Spleen (tissue), 11 donors: ENCODE measurements at regions not wholly inside any gene's neighbourhood (a gene's known extent, or its start where the extent isn't known, plus 50 kb on each side); places are given as distances from the start of the nearest gene placed in this dataset.

Experiments used
- DNase-seq: peaks from one replicate; pipeline ENCODE4 v3.0.0-alpha.2; 2020
- H3K27ac ChIP-seq, 8 donors: fragments of 200-600 bp; sonication (generic) in 7 of 8; 1 replicate in 4 of 8; 2 replicates in 4 of 8; pipeline versions ENCODE4 v1.5.0 to v1.8.0; 2016 to 2021; ENCODE audit warnings: inconsistent platforms in 4 of 8, mild to moderate bottlenecking in 4 of 8, moderate library complexity in 1 of 8
- H3K27me3 ChIP-seq, 7 donors: fragments of 200-600 bp; sonication (generic) in 6 of 7; replicated peaks in 1 of 7; 1 replicate in 4 of 7; 2 replicates in 3 of 7; pipeline versions ENCODE4 v1.5.0 to v1.8.0; 2016 to 2021; ENCODE audit warnings: inconsistent platforms in 3 of 7, mild to moderate bottlenecking in 1 of 7
- H3K36me3 ChIP-seq, 6 donors: fragments of 200-600 bp; sonication (generic) in 5 of 6; 1 replicate in 4 of 6; 2 replicates in 2 of 6; pipeline versions ENCODE4 v1.5.0 to v1.8.0; 2016 to 2021; ENCODE audit warnings: inconsistent platforms in 2 of 6
- H3K4me1 ChIP-seq, 6 donors: fragments of 200-600 bp; sonication (generic) in 5 of 6; 1 replicate in 3 of 6; 2 replicates in 3 of 6; pipeline versions ENCODE4 v1.5.0 to v1.8.0; 2016 to 2021; ENCODE audit warnings: inconsistent platforms in 3 of 6
- H3K4me3 ChIP-seq, 8 donors: fragments of 200-600 bp; sonication (generic) in 7 of 8; 1 replicate in 4 of 8; 2 replicates in 4 of 8; pipeline versions ENCODE4 v1.5.0 to v1.8.0; 2016 to 2021; ENCODE audit warnings: inconsistent platforms in 4 of 8, mild to moderate bottlenecking in 4 of 8, moderate library complexity in 2 of 8
- H3K9me3 ChIP-seq, 8 donors: fragments of 200-600 bp; sonication (generic) in 7 of 8; 1 replicate in 4 of 8; 2 replicates in 4 of 8; pipeline versions ENCODE4 v1.5.0 to v1.8.0; 2016 to 2021; ENCODE audit warnings: inconsistent platforms in 4 of 8
- CTCF ChIP-seq, 11 experiments: fragments of 200-600 bp in 7 of 11; fragments of 450-650 bp in 4 of 11; sonication (generic) in 4 of 11; IDR thresholded peaks in 8 of 11; conservative IDR thresholded peaks in 3 of 11; 1 replicate in 7 of 11; 2 replicates in 4 of 11; pipeline versions ENCODE4 v1.4.0 to v1.8.0; 2016 to 2021; ENCODE audit warnings: antibody characterized with exemption in 11 of 11, inconsistent platforms in 4 of 11, mild to moderate bottlenecking in 1 of 11
- POLR2A ChIP-seq, 3 donors: fragments of 450-650 bp; IDR thresholded peaks; one replicate each; pipeline ENCODE4 v1.5.1; 2017; ENCODE audit warnings: antibody characterized with exemption in 3 of 3, mild to moderate bottlenecking in 1 of 3
- POLR2AphosphoS5 ChIP-seq, 3 donors: sonication (generic); formaldehyde crosslinking; IDR thresholded peaks; one replicate each; pipeline ENCODE4 v1.5.1; 2017; ENCODE audit warnings: antibody characterized with exemption in 3 of 3
- WGBS, 5 donors: extraction: QIAGEN DNeasy Blood & Tissue Kit in 3 of 5; methylation state at CpG; one replicate each; pipeline versions ENCODE4 v1.1.5 to v1.1.7; 2013 to 2018; 5-methylcytosine and 5-hydroxymethylcytosine counted together
- intact Hi-C: fragments of 100-400 bp; cut with DNase I; formaldehyde crosslinking; loops from one replicate; pipeline ENCODE4 v1.15.0; 2023; ENCODE audit warnings: low total_unique reads
- donor health status: healthy with polysubstance abuse.
- donor health status: DM: no; HTN: no; CAD: no; lungs with moderate emphysema.
- donor health status: DM: no; HTN: no; CAD: no.
- donor health status: Bipolar disorder and iron deficiency.
- donor health status: healthy.
- donor health status: DM: no; HTN: no; CAD: no.
- donor health status: DM: yes; HTN: yes; CAD: no.

- 85 to 92% (median 91%) methylated on average over 5 of the region's 5 CpGs for WGBS, 5 donors
Observed at GRCh38 chr21:25457946-25458345, 149.3 kb downstream of the MRPL39 start.

GRCh38 chr21:25457411-25457810 is 149.9 kb downstream of the MRPL39 start:
- WGBS, 5 donors, result 0 to 4% (median 0%) methylated on average over 1 of the region's 1 CpG
- intact Hi-C loops, result no loop called here
- Histone ChIP-seq H3K9me3 (no peaks in the 10 kb centered on the region), H3K4me1 (peaks cover 5 to 32% (median 17%) of the 10 kb centered on the region in 6 donors), H3K36me3 (no peaks in the 10 kb centered on the region), H3K27ac (peak overlapping the region in 7 of 8 donors; percentile 30 to 74 (median 59)), H3K27me3 (no peaks in the 10 kb centered on the region), H3K4me3 (peak overlapping the region in 2 of 8 donors; percentile 2 to 38)
- DNase-seq, result no peak
- TF ChIP-seq POLR2AphosphoS5 (IDR thresholded peaks at IDR 0.05) (no peak), CTCF (IDR thresholded peaks at IDR 0.05 in 8 of 11, conservative IDR thresholded peaks at IDR 0.05 in 3 of 11) (no peak), POLR2A (IDR thresholded peaks at IDR 0.05) (no peak)

More at GRCh38 chr21:25457946-25458345, 149.3 kb downstream of the MRPL39 start:
- peak overlapping the region in 7 of 8 donors; percentile 30 to 74 (median 56) for H3K27ac ChIP-seq
- intact Hi-C loops, result no loop called here
- peaks cover 5 to 38% (median 17%) of the 10 kb centered on the region in 6 donors for H3K4me1 ChIP-seq
- no peak for DNase-seq
- no peak overlapping the region for H3K4me3 ChIP-seq
- H3K9me3 ChIP-seq, result no peaks in the 10 kb centered on the region
- TF ChIP-seq POLR2AphosphoS5 (IDR thresholded peaks at IDR 0.05) (no peak), CTCF (IDR thresholded peaks at IDR 0.05 in 8 of 11, conservative IDR thresholded peaks at IDR 0.05 in 3 of 11) (no peak), POLR2A (IDR thresholded peaks at IDR 0.05) (no peak)
- no peaks in the 10 kb centered on the region for H3K36me3 ChIP-seq
- H3K27me3 ChIP-seq, result no peaks in the 10 kb centered on the region

GRCh38 chr21:25456672-25457071 is 150.6 kb downstream of the MRPL39 start:
- intact Hi-C loops, result no loop called here
- Histone ChIP-seq H3K27ac (peak overlapping the region in 7 of 8 donors; percentile 30 to 74 (median 59)), H3K4me1 (peaks cover 5 to 31% (median 17%) of the 10 kb centered on the region in 6 donors), H3K36me3 (no peaks in the 10 kb centered on the region), H3K4me3 (peak overlapping the region in 1 of 8 donors; percentile 38), H3K9me3 (no peaks in the 10 kb centered on the region), H3K27me3 (no peaks in the 10 kb centered on the region)
- 54 to 72% (median 66%) methylated on average over 3 of the region's 3 CpGs for WGBS, 5 donors
- no peak for TF ChIP-seq POLR2A (IDR thresholded peaks at IDR 0.05)
- TF ChIP-seq POLR2AphosphoS5 (IDR thresholded peaks at IDR 0.05), result no peak
- TF ChIP-seq CTCF (IDR thresholded peaks at IDR 0.05 in 8 of 11, conservative IDR thresholded peaks at IDR 0.05 in 3 of 11), result no peak
- DNase-seq, result no peak

- Histone ChIP-seq H3K27me3 (no peaks in the 10 kb centered on the region), H3K36me3 (no peaks in the 10 kb centered on the region), H3K27ac (no peak overlapping the region), H3K9me3 (peaks cover 0 to 13% (median 2%) of the 10 kb centered on the region in 8 donors), H3K4me1 (peaks cover 5 to 23% (median 17%) of the 10 kb centered on the region in 6 donors), H3K4me3 (no peak overlapping the region)
- no peak for DNase-seq
- intact Hi-C loops, result no loop called here
- TF ChIP-seq POLR2A (IDR thresholded peaks at IDR 0.05) (no peak), CTCF (IDR thresholded peaks at IDR 0.05 in 8 of 11, conservative IDR thresholded peaks at IDR 0.05 in 3 of 11) (no peak), POLR2AphosphoS5 (IDR thresholded peaks at IDR 0.05) (no peak)
Observed at GRCh38 chr21:25453524-25453923, 153.8 kb downstream of the MRPL39 start.
